ENCODE measurements at regions not wholly inside any gene's neighbourhood (a gene's known extent, or its start where the extent isn't known, plus 50 kb on each side); places are given as distances from the start of the nearest gene placed in this dataset.

- no peak for TF ChIP-seq POLR2A (IDR thresholded peaks at IDR 0.05)
- TF ChIP-seq CTCF (IDR thresholded peaks at IDR 0.05) = no peak
- Histone ChIP-seq H3K27ac (no peak overlapping the region), H3K4me1 (no peaks in the 10 kb centered on the region), H3K36me3 (no peaks in the 10 kb centered on the region), H3K27me3 (no peaks in the 10 kb centered on the region), H3K9me3 (no peaks in the 10 kb centered on the region), H3K4me3 (replicated peaks in 1 of 3) (no peak overlapping the region)
- 88 to 100% methylated on average over 1 of the region's 1 CpG for WGBS, 2 donors
- DNase-seq = no peak
- intact Hi-C loops (cut with DNase I) = no loop called here
These were observed 82.3 kb downstream of the JRKL start for GRCh38 chr11:96472085-96472484.

GRCh38 chr11:96474263-96474662, 84.5 kb downstream of the JRKL start:
- no peaks in the 10 kb centered on the region for H3K27me3 ChIP-seq
- H3K9me3 ChIP-seq = no peaks in the 10 kb centered on the region
- intact Hi-C loops (cut with DNase I) = no loop called here
- no peaks in the 10 kb centered on the region for H3K36me3 ChIP-seq
- no peak for DNase-seq
- H3K4me1 ChIP-seq = no peaks in the 10 kb centered on the region
- no peak overlapping the region for H3K4me3 ChIP-seq (replicated peaks in 1 of 3)
- H3K27ac ChIP-seq = no peak overlapping the region
- 97% methylated on average over 1 of the region's 1 CpG for WGBS, 2 donors
- TF ChIP-seq CTCF (IDR thresholded peaks at IDR 0.05) (no peak), POLR2A (IDR thresholded peaks at IDR 0.05) (no peak)

- TF ChIP-seq POLR2A (IDR thresholded peaks at IDR 0.05) (no peak), CTCF (IDR thresholded peaks at IDR 0.05) (no peak)
- Histone ChIP-seq H3K27me3 (no peaks in the 10 kb centered on the region), H3K27ac (no peak overlapping the region), H3K9me3 (no peaks in the 10 kb centered on the region), H3K4me1 (no peaks in the 10 kb centered on the region), H3K36me3 (no peaks in the 10 kb centered on the region), H3K4me3 (replicated peaks in 1 of 3) (no peak overlapping the region)
- WGBS, 2 donors = 47 to 72% methylated on average over 1 of the region's 1 CpG
- no peak for DNase-seq
- intact Hi-C loops (cut with DNase I) = no loop called here
These were observed 91.4 kb downstream of the JRKL start for GRCh38 chr11:96481204-96481603.

- 50 to 51% methylated on average over 1 of the region's 1 CpG for WGBS, 2 donors
- Histone ChIP-seq H3K9me3 (no peaks in the 10 kb centered on the region), H3K27ac (no peak overlapping the region), H3K4me3 (replicated peaks in 1 of 3) (no peak overlapping the region), H3K4me1 (no peaks in the 10 kb centered on the region), H3K27me3 (no peaks in the 10 kb centered on the region), H3K36me3 (no peaks in the 10 kb centered on the region)
- TF ChIP-seq CTCF (IDR thresholded peaks at IDR 0.05) (no peak), POLR2A (IDR thresholded peaks at IDR 0.05) (no peak)
- intact Hi-C loops (cut with DNase I) = no loop called here
- DNase-seq = no peak
These were observed 92.0 kb downstream of the JRKL start for GRCh38 chr11:96481771-96482170.

GRCh38 chr11:96482193-96482592, 92.4 kb downstream of the JRKL start:
- WGBS, 2 donors = 88 to 93% methylated on average over 2 of the region's 2 CpGs
- Histone ChIP-seq H3K36me3 (no peaks in the 10 kb centered on the region), H3K27ac (no peak overlapping the region), H3K9me3 (no peaks in the 10 kb centered on the region), H3K27me3 (no peaks in the 10 kb centered on the region), H3K4me3 (replicated peaks in 1 of 3) (no peak overlapping the region), H3K4me1 (no peaks in the 10 kb centered on the region)
- intact Hi-C loops (cut with DNase I) = no loop called here
- no peak for DNase-seq
- no peak for TF ChIP-seq POLR2A (IDR thresholded peaks at IDR 0.05)
- TF ChIP-seq CTCF (IDR thresholded peaks at IDR 0.05) = no peak
